ENCODE measurements at regions not wholly inside any gene's neighbourhood (a gene's known extent, or its start where the extent isn't known, plus 50 kb on each side); places are given as distances from the start of the nearest gene placed in this dataset.

DNA sequence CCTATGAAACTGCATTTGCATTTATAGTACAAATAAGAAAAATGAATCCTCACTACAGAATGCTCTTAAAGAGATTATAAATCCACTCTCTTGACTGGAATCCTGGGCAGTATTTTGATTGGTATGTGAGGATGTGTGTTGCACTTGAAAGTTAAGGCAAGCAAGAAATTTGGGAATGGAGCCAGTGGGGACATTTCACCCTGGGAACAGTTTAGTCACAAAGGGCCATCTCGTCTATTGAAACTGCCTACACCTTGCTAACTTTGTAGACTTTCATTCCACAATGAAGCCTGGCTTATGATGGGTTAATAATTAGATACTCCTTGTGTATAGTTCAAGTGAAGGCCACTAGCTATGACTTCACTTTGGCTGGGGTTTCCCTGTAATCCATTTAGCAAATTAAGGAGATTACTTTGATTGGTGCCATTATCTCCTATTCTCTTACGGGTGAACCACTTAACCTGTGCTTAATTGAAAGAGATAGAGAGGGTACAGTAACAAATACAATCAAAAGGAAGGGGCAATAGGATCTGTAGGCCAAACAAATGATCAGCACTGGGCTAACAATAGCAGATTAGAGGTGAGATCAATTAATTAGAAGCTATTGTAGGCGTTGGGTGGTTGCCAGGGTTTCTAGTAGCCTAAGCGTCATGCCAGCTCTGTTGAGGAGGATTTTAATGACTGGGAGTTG is 146.9 kb upstream of the RARB start:
- no peak for DNase-seq (ENCODE audit: low read depth)
- TF ChIP-seq, protein P1, sequence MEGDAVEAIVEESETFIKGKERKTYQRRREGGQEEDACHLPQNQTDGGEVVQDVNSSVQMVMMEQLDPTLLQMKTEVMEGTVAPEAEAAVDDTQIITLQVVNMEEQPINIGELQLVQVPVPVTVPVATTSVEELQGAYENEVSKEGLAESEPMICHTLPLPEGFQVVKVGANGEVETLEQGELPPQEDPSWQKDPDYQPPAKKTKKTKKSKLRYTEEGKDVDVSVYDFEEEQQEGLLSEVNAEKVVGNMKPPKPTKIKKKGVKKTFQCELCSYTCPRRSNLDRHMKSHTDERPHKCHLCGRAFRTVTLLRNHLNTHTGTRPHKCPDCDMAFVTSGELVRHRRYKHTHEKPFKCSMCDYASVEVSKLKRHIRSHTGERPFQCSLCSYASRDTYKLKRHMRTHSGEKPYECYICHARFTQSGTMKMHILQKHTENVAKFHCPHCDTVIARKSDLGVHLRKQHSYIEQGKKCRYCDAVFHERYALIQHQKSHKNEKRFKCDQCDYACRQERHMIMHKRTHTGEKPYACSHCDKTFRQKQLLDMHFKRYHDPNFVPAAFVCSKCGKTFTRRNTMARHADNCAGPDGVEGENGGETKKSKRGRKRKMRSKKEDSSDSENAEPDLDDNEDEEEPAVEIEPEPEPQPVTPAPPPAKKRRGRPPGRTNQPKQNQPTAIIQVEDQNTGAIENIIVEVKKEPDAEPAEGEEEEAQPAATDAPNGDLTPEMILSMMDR (conservative IDR thresholded peaks at IDR 0.05; ENCODE audit: control insufficient read depth, insufficient read depth, low read depth, low read length), result no peak
- no peak overlapping the region for H3K4me3 ChIP-seq (ENCODE audit: control insufficient read depth, low read depth, low read length)

DNA sequence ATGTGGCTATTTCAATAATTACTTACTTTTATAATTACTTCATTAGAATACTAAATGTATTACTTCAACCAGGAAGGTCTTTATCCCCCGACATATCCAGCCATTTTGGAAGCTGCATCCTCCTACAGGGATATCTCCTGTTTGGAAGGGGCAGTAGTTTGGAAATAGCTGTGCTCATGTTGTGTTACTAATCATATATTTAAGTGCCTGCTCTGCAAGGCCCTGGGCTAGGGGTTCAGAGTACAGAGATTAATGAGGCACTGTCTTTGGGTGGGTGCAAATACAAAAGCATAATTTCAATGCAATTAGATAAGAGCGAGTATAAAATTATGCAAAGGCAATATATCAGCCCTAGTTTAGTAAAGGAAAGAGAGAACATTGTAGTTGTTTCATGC is 146.3 kb upstream of the RARB start:
- no peak for DNase-seq (ENCODE audit: low read depth)
- H3K4me3 ChIP-seq (ENCODE audit: control insufficient read depth, low read depth, low read length), result no peak overlapping the region
- TF ChIP-seq, protein P1 (conservative IDR thresholded peaks at IDR 0.05; ENCODE audit: control insufficient read depth, insufficient read depth, low read depth, low read length), result no peak

DNA sequence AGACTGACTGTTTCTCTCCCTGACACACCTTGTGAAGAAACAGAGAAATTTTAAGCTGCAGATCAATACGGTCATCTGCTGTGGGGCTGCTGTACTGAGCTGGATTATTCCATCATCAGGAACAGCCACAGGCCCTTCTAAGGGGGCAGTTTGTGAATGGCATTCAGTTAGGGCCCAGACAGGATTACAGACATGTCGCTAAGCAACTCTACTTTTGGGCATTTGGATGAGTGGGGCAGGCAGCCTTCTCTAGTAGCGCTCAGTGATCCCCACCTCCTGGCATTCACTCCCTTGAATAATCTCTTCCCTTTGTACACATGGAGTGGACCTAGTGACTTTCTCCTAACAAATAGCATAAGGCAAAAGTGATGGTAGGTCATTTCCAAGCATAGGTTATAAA is 144.4 kb upstream of the RARB start:
- H3K4me3 ChIP-seq (ENCODE audit: control insufficient read depth, low read depth, low read length), result no peak overlapping the region
- TF ChIP-seq, protein P1 (conservative IDR thresholded peaks at IDR 0.05; ENCODE audit: control insufficient read depth, insufficient read depth, low read depth, low read length), result no peak
- DNase-seq (ENCODE audit: low read depth), result no peak

DNA sequence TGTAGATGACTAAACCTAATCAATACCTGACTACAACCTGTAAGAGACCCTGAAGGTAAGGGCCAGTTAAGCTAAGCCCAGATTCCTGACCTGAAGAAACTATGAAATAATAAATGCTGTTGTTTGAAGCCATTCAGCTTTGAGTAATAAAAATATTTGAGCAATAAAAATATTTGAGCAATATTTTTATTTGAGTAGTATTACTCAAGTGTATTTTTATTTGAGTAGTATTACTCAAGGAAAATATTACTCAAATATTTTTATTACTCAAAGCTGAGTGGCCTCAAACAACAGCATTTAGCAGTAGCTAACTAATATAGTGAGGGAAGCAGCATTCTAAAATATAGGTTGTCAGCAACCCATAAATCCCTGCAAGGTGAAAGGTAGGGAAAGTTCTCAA is 143.8 kb upstream of the RARB start:
- TF ChIP-seq, protein P1 (conservative IDR thresholded peaks at IDR 0.05; ENCODE audit: control insufficient read depth, insufficient read depth, low read depth, low read length), result no peak
- no peak for DNase-seq (ENCODE audit: low read depth)
- no peak overlapping the region for H3K4me3 ChIP-seq (ENCODE audit: control insufficient read depth, low read depth, low read length)

DNA sequence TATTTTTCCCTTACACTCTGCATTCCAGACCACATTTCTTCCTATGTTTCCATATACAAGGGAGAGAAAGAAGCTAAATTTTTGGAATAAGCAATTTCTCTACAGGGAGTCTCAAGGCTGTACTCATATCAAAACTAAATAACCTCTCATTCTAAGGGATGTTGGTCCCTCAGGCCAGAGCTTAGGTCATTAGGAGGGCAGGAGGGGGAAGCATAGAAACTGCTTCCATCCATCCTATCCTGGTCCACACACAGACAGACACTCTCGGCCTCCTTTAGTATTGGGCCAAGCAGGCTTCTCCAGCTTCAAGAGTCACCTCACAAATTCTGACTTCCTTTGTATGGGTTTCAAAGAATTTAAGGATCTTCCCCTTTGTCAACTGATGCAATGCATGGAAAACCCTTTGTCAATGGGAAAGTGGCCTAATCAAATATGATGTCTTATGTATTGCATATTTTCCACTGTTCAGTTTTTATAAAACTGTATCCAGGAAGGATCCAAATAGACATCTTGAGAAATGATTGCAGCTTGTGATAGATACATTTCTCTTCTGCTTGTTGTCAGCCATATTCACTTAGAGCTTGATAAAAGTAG is 140.7 kb upstream of the RARB start:
- DNase-seq (ENCODE audit: low read depth), result no peak
- H3K4me3 ChIP-seq (ENCODE audit: control insufficient read depth, low read depth, low read length), result no peak overlapping the region
- TF ChIP-seq, protein P1 (conservative IDR thresholded peaks at IDR 0.05; ENCODE audit: control insufficient read depth, insufficient read depth, low read depth, low read length), result no peak

DNA sequence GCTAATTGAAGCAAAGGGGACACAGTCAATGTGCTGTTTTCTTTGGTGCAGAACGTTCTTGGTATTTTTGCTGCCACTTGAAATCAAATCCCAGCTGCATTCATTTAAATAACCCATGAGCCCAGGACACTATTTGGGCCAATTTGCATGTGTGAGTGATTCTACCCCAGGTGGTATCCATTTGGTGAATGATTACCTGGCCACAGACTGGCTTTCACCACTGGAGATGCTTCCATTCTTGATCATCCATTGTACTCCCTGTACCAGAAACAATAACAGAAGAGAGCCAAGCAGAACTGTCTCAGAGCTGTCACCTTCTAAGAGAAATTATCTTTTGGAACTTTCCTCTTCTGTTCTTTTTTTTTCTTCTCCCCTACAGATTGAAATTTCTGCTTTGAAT is 139.7 kb upstream of the RARB start:
- no peak for DNase-seq (ENCODE audit: low read depth)
- H3K4me3 ChIP-seq (ENCODE audit: control insufficient read depth, low read depth, low read length), result no peak overlapping the region
- TF ChIP-seq, protein P1 (conservative IDR thresholded peaks at IDR 0.05; ENCODE audit: control insufficient read depth, insufficient read depth, low read depth, low read length), result no peak
